Heart left ventricle (tissue), 16 donors: ENCODE measurements at regions not wholly inside any gene's neighbourhood (a gene's known extent, or its start where the extent isn't known, plus 50 kb on each side); places are given as distances from the start of the nearest gene placed in this dataset.
A peak's percentile ranks its signal among the peaks of the same experiment; 100 is the strongest.

Source experiments
- ATAC-seq, 4 donors: fragments of 200-7000 bp; cut with Tn5 transposase; one replicate each; pipeline ENCODE4 v1.9.1; 2020 to 2022; ENCODE audit warnings: moderate library complexity in 4 of 4, mild to moderate bottlenecking in 3 of 4, moderate number of reproducible peaks in 1 of 4
- DNase-seq, 5 donors: peaks; one replicate each; pipeline ENCODE4 v3.0.0-alpha.2; 2020
- H3K27ac ChIP-seq, 12 donors: fragments of 200-600 bp; sonication (generic) in 4 of 12; one replicate each; pipeline versions ENCODE4 v1.5.0 to v1.8.0; 2016 to 2022; ENCODE audit warnings: mild to moderate bottlenecking in 2 of 12
- H3K27me3 ChIP-seq, 9 donors: fragments of 200-600 bp; sonication (generic) in 2 of 9; one replicate each; pipeline versions ENCODE4 v1.5.1 to v1.8.0; 2016 to 2022; ENCODE audit warnings: mild to moderate bottlenecking in 3 of 9
- H3K36me3 ChIP-seq, 9 donors: fragments of 200-600 bp; sonication (generic) in 2 of 9; one replicate each; pipeline versions ENCODE4 v1.5.0 to v1.8.0; 2018 to 2022; ENCODE audit warnings: mild to moderate bottlenecking in 2 of 9
- H3K4me1 ChIP-seq, 12 donors: fragments of 200-600 bp; sonication (generic) in 4 of 12; one replicate each; pipeline versions ENCODE4 v1.5.0 to v1.8.0; 2016 to 2022; ENCODE audit warnings: mild to moderate bottlenecking in 3 of 12
- H3K4me3 ChIP-seq, 12 donors: fragments of 200-600 bp; sonication (generic) in 4 of 12; one replicate each; pipeline versions ENCODE4 v1.5.0 to v1.8.0; 2017 to 2022; ENCODE audit warnings: mild to moderate bottlenecking in 9 of 12, moderate library complexity in 4 of 12
- H3K9me3 ChIP-seq, 12 donors: fragments of 200-600 bp; sonication (generic) in 4 of 12; one replicate each; pipeline versions ENCODE4 v1.5.0 to v1.8.0; 2016 to 2022; ENCODE audit warnings: mild to moderate bottlenecking in 1 of 12
- CTCF ChIP-seq, 12 donors: fragments of 200-600 bp; sonication (generic) in 4 of 12; IDR thresholded peaks; one replicate each; pipeline versions ENCODE4 v1.5.0 to v1.8.0; 2018 to 2022; ENCODE audit warnings: antibody characterized with exemption in 12 of 12, mild to moderate bottlenecking in 5 of 12
- POLR2A ChIP-seq, 2 donors: fragments of 450-650 bp; IDR thresholded peaks; one replicate each; pipeline ENCODE4 v1.6.1; 2017; ENCODE audit warnings: antibody characterized with exemption in 2 of 2, mild to moderate bottlenecking in 2 of 2, moderate library complexity in 2 of 2
- WGBS, 4 donors: extraction: QIAGEN DNeasy Blood & Tissue Kit in 2 of 4; methylation state at CpG; one replicate each; pipeline versions ENCODE4 v1.1.5 to v1.1.7; 2013 to 2018; 5-methylcytosine and 5-hydroxymethylcytosine counted together
- intact Hi-C, 10 donors: fragments of 100-400 bp; cut with DNase I; formaldehyde crosslinking; loops; one replicate each; pipeline versions ENCODE4 v1.11.1 to v1.14.2; 2022
- donor health status: ischemic (EF 13 %, LVEDD 7.1; RV severe dilation, severe dysfunction).
- donor health status: healthy with polysubstance abuse.
- donor health status: DM: no; HTN: yes; CAD: no.
- donor health status: DM: no; HTN: no; CAD: no.
- donor health status: ischemic (EF 25% LVEDD 6.9; RV normal size, moderate dysfunction).
- donor health status: ischemic (EF 25% LVEDD 5.7; RV mildly dilated, moderate dysfunction).
- donor health status: healthy.
- donor health status: DM: yes; HTN: yes; CAD: no.
- donor health status: ischemic (EF 35%, LVEDD 5.7; RV mildly dilated, moderate dysfunction).
- donor health status: nonischemic (EF 11% LVEDD 7.7; RV severe dilation, severe dysfunction).
- donor health status: DM: yes; HTN: yes; CAD: no.
- donor health status: PGD.
- donor health status: ischemic (EF 29% LVEDD 5.4; RV normal size, mild dysfunction).
- donor health status: nonischemic (EF 23%, LVEDD 6.1; RV moderate dilation, normal function).

GRCh38 chr15:58313810-58314592 is 117.8 kb upstream of the LIPC start:
- TF ChIP-seq POLR2A (IDR thresholded peaks at IDR 0.05) (no peak), CTCF (IDR thresholded peaks at IDR 0.05) (no peak)
- no peak for DNase-seq
- ATAC-seq: no peak
- Histone ChIP-seq H3K4me3 (no peak overlapping the region), H3K27ac (peak overlapping the region in 1 of 12 donors; percentile 45), H3K4me1 (peaks cover 0 to 27% (median 5%) of the 10 kb centered on the region in 12 donors), H3K9me3 (no peaks in the 10 kb centered on the region), H3K27me3 (no peaks in the 10 kb centered on the region), H3K36me3 (no peaks in the 10 kb centered on the region)
- intact Hi-C loops: no loop called here
- 57 to 65% (median 60%) methylated on average over 6 of the region's 6 CpGs for WGBS, 4 donors

GRCh38 chr15:58314593-58315216 is 117.1 kb upstream of the LIPC start:
- H3K27me3 ChIP-seq: no peaks in the 10 kb centered on the region
- H3K36me3 ChIP-seq: no peaks in the 10 kb centered on the region
- no peak overlapping the region for H3K4me3 ChIP-seq
- peaks cover 0 to 27% (median 5%) of the 10 kb centered on the region in 12 donors for H3K4me1 ChIP-seq
- DNase-seq: no peak
- H3K27ac ChIP-seq: peak overlapping the region in 4 of 12 donors; percentile 28 to 57 (median 40)
- no peaks in the 10 kb centered on the region for H3K9me3 ChIP-seq
- TF ChIP-seq POLR2A (IDR thresholded peaks at IDR 0.05): no peak
- no peak for TF ChIP-seq CTCF (IDR thresholded peaks at IDR 0.05)
- ATAC-seq: no peak
- WGBS, 4 donors: 48 to 61% (median 53%) methylated on average over 4 of the region's 4 CpGs
- intact Hi-C loops: no loop called here

GRCh38 chr15:58318517-58318916 is 113.3 kb upstream of the LIPC start:
- ATAC-seq (peak in 3 of 4 donors; percentile 64 to 75 (median 70)), DNase-seq (no peak)
- H3K27me3 ChIP-seq: no peaks in the 10 kb centered on the region
- intact Hi-C loops: no loop called here
- H3K4me3 ChIP-seq: no peak overlapping the region
- no peak overlapping the region for H3K27ac ChIP-seq
- peaks cover 0 to 4% (median 0%) of the 10 kb centered on the region in 12 donors for H3K9me3 ChIP-seq
- TF ChIP-seq CTCF (IDR thresholded peaks at IDR 0.05): no peak
- H3K36me3 ChIP-seq: no peaks in the 10 kb centered on the region
- 71 to 78% (median 76%) methylated on average over 6 of the region's 6 CpGs for WGBS, 4 donors
- peaks cover 0 to 18% (median 0%) of the 10 kb centered on the region in 12 donors for H3K4me1 ChIP-seq

GRCh38 chr15:58321034-58321433 is 110.8 kb upstream of the LIPC start:
- ATAC-seq (no peak), DNase-seq (no peak)
- Histone ChIP-seq H3K9me3 (peaks cover 0 to 4% (median 0%) of the 10 kb centered on the region in 12 donors), H3K27me3 (no peaks in the 10 kb centered on the region), H3K4me3 (no peak overlapping the region), H3K36me3 (no peaks in the 10 kb centered on the region), H3K4me1 (no peaks in the 10 kb centered on the region), H3K27ac (no peak overlapping the region)
- TF ChIP-seq CTCF (IDR thresholded peaks at IDR 0.05) (no peak), POLR2A (IDR thresholded peaks at IDR 0.05) (no peak)
- WGBS, 4 donors: 90 to 98% (median 93%) methylated on average over 2 of the region's 2 CpGs
- intact Hi-C loops: no loop called here
